GDM1 (cell line): ENCODE measurements at regions not wholly inside any gene's neighbourhood (a gene's known extent, or its start where the extent isn't known, plus 50 kb on each side); places are given as distances from the start of the nearest gene placed in this dataset.

Experiments
- DNase-seq: peaks from one replicate; lab custom pipeline; 2025; lab: John Stamatoyannopoulos, UW

DNA sequence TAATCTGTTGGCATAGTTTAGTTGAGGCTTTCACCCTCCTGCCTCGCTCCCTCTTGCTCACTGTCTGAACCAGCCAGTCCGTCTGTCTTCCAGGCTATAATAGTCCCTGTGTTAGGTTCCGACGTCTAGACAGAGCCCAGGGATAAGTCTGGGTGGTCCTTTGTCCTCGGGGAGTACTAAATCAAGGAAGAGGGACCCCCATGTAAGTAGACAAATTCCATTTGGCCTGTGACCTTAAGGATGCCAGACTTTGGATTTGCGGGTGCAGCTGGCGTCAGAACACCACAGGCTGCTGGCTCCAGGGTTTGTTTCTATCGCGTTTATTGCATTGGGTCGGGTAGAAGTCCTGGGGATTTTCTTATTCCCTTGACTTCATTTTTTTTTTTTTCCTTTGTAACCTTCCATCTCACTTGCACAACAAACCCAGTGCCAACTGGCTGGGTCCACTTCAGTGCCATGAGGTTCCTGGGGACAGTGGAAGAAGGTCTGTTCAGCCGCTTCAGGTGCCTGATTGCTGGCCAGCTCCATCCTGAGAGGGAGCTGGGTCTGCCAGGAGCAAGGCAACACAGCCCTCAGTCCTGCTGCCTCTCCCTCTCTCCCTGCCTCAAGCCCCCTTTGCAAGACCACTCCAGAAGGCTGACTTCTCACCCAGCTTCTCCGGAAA lies 95.4 kb upstream of the KLHL25 start:
- no peak for DNase-seq

DNA sequence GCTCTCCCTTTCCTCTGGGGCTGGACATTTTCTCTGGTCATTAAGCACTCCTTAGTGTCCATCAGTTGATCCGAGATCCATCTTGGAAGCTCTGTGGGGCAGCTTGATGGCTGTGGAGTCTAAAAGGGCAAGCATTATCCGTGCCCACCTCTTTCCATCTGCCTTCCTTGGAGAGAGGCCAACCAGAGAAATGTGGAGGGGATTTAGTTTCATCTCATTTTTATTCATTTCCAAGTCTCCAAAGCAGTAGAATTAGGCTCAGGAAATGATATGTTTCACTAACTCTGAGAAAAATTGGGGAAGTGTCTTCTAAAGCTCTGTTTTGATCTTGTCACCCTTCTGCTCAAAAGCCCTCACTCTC lies 95.9 kb upstream of the KLHL25 start:
- no peak for DNase-seq

DNA sequence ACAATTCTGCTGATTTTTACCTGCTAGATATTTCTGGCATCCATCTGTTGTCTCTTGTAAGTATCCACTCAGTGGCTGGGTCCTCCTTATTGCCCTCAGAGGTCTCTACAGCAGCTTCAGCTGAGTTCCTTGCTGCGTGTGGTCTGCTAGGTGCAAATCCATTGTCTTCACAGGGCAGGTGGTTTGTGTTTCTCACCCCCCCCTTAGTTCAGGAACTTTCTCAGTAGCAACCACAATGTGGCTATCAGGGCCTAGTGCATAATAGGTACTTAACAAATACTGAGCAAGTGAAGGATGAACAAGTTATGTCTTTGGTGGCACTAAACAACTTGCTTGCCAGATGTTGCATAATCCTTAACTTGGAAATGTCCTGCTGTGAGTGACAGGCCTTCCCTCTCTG lies 96.7 kb upstream of the KLHL25 start:
- DNase-seq, result no peak

DNA sequence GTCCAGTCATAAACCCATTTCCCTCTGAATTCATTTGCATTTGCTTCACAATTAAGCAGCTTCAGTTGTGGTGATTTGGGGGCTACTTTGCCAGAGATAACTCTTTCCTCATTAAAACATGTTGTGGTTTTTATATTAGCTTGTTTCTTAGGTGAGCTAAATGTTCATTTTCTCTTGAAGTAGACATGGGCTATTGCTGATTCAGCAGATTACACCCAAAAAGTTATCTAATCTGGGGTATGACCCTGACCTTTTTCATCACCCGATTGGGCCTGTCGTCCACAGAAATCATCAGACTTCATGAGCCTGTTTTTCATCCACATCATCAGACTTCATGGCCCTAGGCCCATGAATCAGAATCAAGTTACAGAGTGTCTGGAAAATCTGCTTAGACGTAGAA lies 97.5 kb upstream of the KLHL25 start:
- no peak for DNase-seq

DNA sequence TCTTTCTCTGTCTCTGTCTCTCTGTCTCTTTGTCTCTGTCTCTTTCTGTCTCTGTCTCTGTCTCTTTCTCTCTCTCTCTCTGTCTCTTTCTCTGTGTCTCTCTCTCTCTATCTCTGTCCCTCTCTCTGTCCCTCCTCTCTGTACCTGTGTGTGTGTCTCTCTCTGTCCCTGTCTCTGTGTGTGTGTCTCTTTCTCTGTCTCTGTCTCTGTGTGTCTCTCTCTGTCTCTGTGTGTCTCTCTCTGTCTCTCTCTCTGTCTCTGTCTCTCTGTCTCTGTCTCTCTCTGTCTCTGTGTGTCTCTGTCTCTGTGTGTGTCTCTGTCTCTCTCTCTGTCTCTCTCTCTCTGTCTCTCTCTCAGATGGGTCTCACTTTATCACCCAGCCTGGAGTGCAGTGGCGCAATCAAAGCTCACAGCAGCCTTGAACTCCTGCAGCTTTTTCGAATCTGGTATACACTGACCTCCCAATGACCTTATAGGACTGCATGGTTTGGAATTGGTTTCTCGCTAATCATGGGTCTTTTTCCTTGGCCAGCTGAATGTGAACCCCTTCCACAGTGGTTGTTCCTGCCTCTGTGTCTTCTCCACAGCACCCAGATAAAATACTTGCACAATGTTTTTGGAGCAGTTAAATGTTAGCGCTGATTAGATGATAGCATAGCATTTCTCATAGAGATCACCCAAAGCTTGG lies 102.6 kb upstream of the KLHL25 start:
- no peak for DNase-seq

GRCh38 chr15:85897895-85898717 lies 103.4 kb upstream of the KLHL25 start:
- no peak for DNase-seq

DNA sequence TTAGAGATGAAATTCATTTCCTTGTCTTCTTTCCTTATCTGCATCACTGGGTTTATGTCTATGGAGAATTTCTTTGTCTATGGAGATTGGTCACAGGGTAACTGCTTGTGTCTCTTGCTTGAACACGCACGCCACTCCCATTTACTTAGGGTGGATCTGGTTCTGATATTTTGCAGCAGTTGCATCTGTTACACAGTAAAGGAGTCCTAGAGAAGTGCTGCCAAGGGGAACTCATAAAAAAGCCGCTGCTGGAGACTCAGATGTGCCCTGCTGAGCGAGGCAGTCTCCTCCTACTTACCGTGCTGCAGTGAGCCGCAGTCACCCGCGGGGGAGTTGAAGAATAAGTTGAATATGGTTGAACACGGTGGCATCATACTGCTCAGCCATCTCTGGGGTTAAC lies 105.2 kb upstream of the KLHL25 start:
- no peak for DNase-seq

- no peak for DNase-seq
Observed at GRCh38 chr15:85905751-85906450, 111.2 kb upstream of the KLHL25 start.

GRCh38 chr15:85906640-85907039 lies 111.9 kb upstream of the KLHL25 start:
- DNase-seq, result no peak

GRCh38 chr15:85910834-85911233 lies 116.1 kb upstream of the KLHL25 start:
- no peak for DNase-seq

DNA sequence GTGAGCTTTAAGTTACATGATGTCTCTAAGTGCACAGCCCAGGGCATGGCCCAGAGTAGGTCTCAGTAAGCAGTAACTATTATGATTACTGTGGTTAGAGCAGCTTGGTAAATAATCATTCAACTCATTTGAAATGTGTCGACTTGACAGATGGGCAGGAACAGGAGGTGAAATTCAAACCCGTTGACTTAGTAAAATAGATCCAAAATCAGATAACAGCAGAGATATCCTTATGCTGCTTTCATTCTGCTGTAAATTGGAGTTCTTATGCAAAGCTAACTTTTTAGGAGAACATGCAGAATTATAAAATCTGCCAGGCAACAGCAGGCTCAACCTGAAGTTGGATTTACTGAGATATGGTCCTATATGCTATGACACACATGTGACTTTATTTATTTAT lies 118.7 kb upstream of the KLHL25 start:
- no peak for DNase-seq

DNA sequence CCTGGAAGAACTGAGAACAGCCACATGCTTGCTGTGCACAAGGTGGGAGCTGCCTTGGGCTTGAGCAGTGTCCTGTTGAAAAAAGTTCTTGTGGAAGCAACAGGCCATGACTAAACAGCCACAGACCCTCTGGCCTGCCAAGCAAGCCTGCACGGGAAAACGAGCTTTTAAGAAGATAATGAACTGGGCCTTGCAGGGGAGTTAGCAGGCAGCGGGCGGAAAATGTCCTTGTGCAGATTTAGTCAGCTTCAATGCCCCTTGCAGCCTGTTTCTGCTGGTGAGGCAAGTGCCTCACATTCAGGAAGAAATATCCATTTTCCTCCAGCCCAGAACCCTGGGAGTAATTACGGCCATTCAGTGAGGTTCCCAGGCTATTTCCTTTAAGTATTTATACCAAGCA lies 126.2 kb upstream of the KLHL25 start:
- no peak for DNase-seq

DNA sequence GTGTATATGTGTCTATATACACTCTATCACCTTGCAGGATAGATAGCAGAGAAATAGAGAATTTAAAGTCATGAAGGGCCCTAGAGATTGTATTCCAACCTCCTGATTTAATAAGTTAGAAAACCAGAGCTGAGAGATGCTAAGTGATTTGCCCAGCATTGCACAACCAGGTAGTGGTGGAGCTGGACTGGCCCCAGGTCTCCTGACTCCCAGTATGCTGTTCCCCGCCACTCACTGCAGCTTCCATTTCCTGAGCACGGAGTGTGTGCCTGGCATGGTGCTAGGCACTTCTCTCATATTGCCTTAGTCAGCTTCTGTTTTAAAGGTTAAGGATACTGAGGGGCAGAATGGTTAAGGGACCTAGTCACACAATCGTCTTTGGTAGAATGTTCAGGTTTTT lies 129.4 kb upstream of the KLHL25 start:
- DNase-seq, result no peak

GRCh38 chr15:85925649-85926237 lies 131.0 kb upstream of the KLHL25 start:
- DNase-seq, result no peak

DNA sequence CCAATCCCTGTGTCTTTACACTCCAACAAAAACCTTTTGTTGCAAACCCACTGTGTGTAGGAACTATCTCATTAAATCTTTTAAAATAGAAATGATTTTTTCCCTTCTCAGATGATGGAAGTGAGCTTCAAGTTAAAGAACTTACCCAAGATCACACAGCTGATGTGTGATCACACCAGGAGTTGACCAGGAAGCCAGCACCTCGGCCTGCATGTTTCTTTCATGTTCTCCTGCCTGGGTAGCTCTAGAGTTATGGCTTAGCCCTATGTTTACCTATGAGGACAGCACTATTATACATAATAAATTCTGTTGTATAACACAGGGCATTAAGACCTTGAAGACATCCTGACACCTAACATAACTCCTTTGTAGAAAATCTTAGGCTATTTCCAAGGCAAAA lies 132.1 kb upstream of the KLHL25 start:
- no peak for DNase-seq

DNA sequence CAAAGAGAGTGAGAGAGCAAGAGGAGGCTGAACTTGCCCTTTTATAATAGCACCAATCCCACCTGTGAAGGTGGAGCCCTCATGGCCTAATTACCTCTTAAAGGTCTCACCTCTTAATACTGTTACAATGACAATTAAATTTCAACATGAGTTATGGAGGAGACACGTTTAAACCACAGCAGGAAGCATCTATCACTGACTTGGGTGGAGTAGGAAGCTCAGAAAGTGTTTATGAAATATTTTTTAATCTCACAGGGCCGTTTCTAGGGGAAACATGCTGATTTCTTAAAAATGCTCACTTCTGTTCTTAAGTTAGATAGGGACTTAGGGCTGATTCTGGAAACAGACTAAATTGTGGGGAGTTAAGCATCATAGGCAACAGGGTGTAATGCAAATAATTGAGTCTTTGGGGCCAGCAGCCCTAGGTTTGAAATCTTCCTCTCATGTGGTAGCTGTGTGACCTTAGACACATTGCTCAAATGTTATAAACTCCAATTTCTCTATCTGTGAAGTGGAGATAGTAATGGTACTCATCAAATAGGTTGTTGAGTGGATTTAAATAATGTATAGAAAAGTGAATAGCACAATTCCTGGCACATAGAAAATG lies 133.3 kb upstream of the KLHL25 start:
- no peak for DNase-seq

- DNase-seq, result no peak
Observed at GRCh38 chr15:85929786-85930185, 135.1 kb upstream of the KLHL25 start.

GRCh38 chr15:85932391-85932790 lies 137.7 kb upstream of the KLHL25 start:
- no peak for DNase-seq

- DNase-seq, result no peak
Observed at GRCh38 chr15:85934691-85935090, 140.0 kb upstream of the KLHL25 start.

- no peak for DNase-seq
Observed at GRCh38 chr15:85935182-85935581, 140.5 kb upstream of the KLHL25 start.

GRCh38 chr15:85937661-85938060 lies 142.0 kb upstream of the AGBL1 start:
- DNase-seq, result no peak
